Endothelial cell of umbilical vein (primary cell): ENCODE measurements at regions not wholly inside any gene's neighbourhood (a gene's known extent, or its start where the extent isn't known, plus 50 kb on each side); places are given as distances from the start of the nearest gene placed in this dataset.

Experiments used
- JUN ChIP-seq: IDR thresholded peaks from 2 replicates; pipeline ENCODE4 v1.6.1; 2011; ENCODE audit warnings: borderline replicate concordance, low read depth; ENCODE audit not compliant: insufficient read length, insufficient read depth
- POLR2AphosphoS5 ChIP-seq: IDR thresholded peaks from 2 replicates; pipeline ENCODE4 v1.6.1; 2012; ENCODE audit warnings: low read depth, mild to moderate bottlenecking, control low read depth, low read length, moderate library complexity; ENCODE audit not compliant: insufficient read depth

- TF ChIP-seq JUN (no peak), POLR2AphosphoS5 (no peak)
Measured at GRCh38 chr11:105389952-105390351, 219.9 kb upstream of the GRIA4 start.
